SH-SY5Y (cell line): ENCODE measurements at regions not wholly inside any gene's neighbourhood (a gene's known extent, or its start where the extent isn't known, plus 50 kb on each side); places are given as distances from the start of the nearest gene placed in this dataset.

Source experiments
- GATA2 ChIP-seq: IDR thresholded peaks from 2 replicates; pipeline ENCODE4 v1.6.1; 2011; ENCODE audit warnings: mild to moderate bottlenecking, low read depth, low read length
- GATA3 ChIP-seq: IDR thresholded peaks from 2 replicates; pipeline ENCODE4 v1.6.1; 2011; ENCODE audit warnings: low read depth, mild to moderate bottlenecking, low read length, moderate library complexity

GRCh38 chr13:107373551-107373950, 805.6 kb upstream of the ARGLU1 start:
- TF ChIP-seq GATA2, result peak; percentile 56
- TF ChIP-seq GATA3, result no peak
